PC-3 (cell line): ENCODE measurements at regions not wholly inside any gene's neighbourhood (a gene's known extent, or its start where the extent isn't known, plus 50 kb on each side); places are given as distances from the start of the nearest gene placed in this dataset.
"Not testable (repeated sequence)": the region's sequence is repeated elsewhere in the genome, so short reads cannot be mapped to it uniquely, and the experiment has no call there.

Experiments used
- ATAC-seq: fragments of 200-7000 bp; cut with Tn5 transposase; 2 replicates; pipeline ENCODE4 v1.9.1; 2020; ENCODE audit warnings: mild to moderate bottlenecking, moderate library complexity
- BruUV-seq: library from RNA; stranded (reverse); fragments of 400-500 nt; replicated peaks from 2 replicates; lab custom pipeline; 2021; lab: Mats Ljungman, UMichigan
- CTCF ChIA-PET: fragments of 300-600 bp; sonication (Branson Sonifier 250); formaldehyde crosslinking; loops from one replicate; lab custom pipeline; 2022; ENCODE audit warnings: antibody characterized with exemption; lab: Charles Lee
- POLR2A ChIA-PET: fragments of 300-600 bp; sonication (Branson Sonifier 250); formaldehyde crosslinking; loops from one replicate; lab custom pipeline; 2022; ENCODE audit warnings: antibody characterized with exemption; ENCODE audit not compliant: unreplicated experiment; lab: Charles Lee
- DNase-seq: peaks from one replicate; pipeline ENCODE4 v3.0.0-alpha.2; 2015
- H2AFZ ChIP-seq: fragments of 300-600 bp; sonication (generic); 2 replicates; pipeline ENCODE4 v1.6.0; 2016; ENCODE audit warnings: antibody characterized with exemption, low read length
- H3F3A ChIP-seq: fragments of 300-600 bp; sonication (generic); one replicate; pipeline ENCODE4 v1.6.0; 2017; ENCODE audit warnings: antibody characterized with exemption, low read length, control low read depth, mild to moderate bottlenecking; ENCODE audit not compliant: unreplicated experiment
- H3K27ac ChIP-seq: fragments of 300-600 bp; sonication (generic); 2 replicates; pipeline ENCODE4 v1.5.1; 2016; ENCODE audit warnings: mild to moderate bottlenecking, low read length
- H3K27me3 ChIP-seq: fragments of 300-600 bp; sonication (generic); 2 replicates; pipeline ENCODE4 v1.6.1; 2016; ENCODE audit warnings: low read length, mixed read lengths
- H3K36me3 ChIP-seq: fragments of 300-600 bp; sonication (generic); 2 replicates; pipeline ENCODE4 v1.6.1; 2016; ENCODE audit warnings: low read depth, mixed run types, low read length, mixed read lengths
- H3K4me1 ChIP-seq: fragments of 300-600 bp; sonication (generic); 2 replicates; pipeline ENCODE4 v1.5.1; 2016; ENCODE audit warnings: low read length; ENCODE audit not compliant: insufficient read depth
- H3K4me2 ChIP-seq: fragments of 300-600 bp; sonication (generic); 2 replicates; pipeline ENCODE4 v1.6.0; 2016; ENCODE audit warnings: low read length
- H3K4me3 ChIP-seq: fragments of 300-600 bp; sonication (generic); 2 replicates; pipeline ENCODE4 v1.5.1; 2016; ENCODE audit warnings: mild to moderate bottlenecking, low read length, mixed read lengths
- H3K79me2 ChIP-seq: fragments of 300-600 bp; sonication (generic); 2 replicates; pipeline ENCODE4 v1.6.1; 2017; ENCODE audit warnings: low read length, mixed read lengths
- H3K9ac ChIP-seq: fragments of 300-600 bp; sonication (generic); 2 replicates; pipeline ENCODE4 v1.6.0; 2016; ENCODE audit warnings: mild to moderate bottlenecking, low read length
- H3K9me2 ChIP-seq: fragments of 300-600 bp; sonication (generic); replicated peaks from 2 replicates; pipeline ENCODE4 v1.6.1; 2016; ENCODE audit warnings: mixed run types, low read length, mixed read lengths
- H3K9me3 ChIP-seq: fragments of 300-600 bp; sonication (generic); 2 replicates; pipeline ENCODE4 v1.6.1; 2016; ENCODE audit warnings: low read length, mixed read lengths
- H4K20me1 ChIP-seq: fragments of 300-600 bp; sonication (generic); 2 replicates; pipeline ENCODE4 v1.6.1; 2016; ENCODE audit warnings: low read length, mixed read lengths
- EZH2 ChIP-seq: fragments of 300-600 bp; sonication (generic); IDR thresholded peaks from one replicate; pipeline ENCODE4 v1.6.1; 2017; ENCODE audit warnings: antibody characterized with exemption, mild to moderate bottlenecking, low read length; ENCODE audit not compliant: unreplicated experiment
- EZH2phosphoT487 ChIP-seq: fragments of 300-600 bp; sonication (generic); IDR thresholded peaks from 2 replicates; pipeline ENCODE4 v1.6.1; 2018; ENCODE audit warnings: mild to moderate bottlenecking, antibody characterized with exemption, low read length, borderline replicate concordance
- intact Hi-C: fragments of 100-400 bp; cut with micrococcal nuclease; formaldehyde crosslinking; loops from 2 replicates; pipeline ENCODE4 v1.9.0; 2023
- TF ChIP-seq, protein P1 (sequence below): fragments of 300-600 bp; sonication (generic); conservative IDR thresholded peaks from 2 replicates; pipeline ENCODE4 v1.5.1; 2017; ENCODE audit warnings: antibody characterized with exemption, low read depth, mild to moderate bottlenecking, low read length

DNA sequence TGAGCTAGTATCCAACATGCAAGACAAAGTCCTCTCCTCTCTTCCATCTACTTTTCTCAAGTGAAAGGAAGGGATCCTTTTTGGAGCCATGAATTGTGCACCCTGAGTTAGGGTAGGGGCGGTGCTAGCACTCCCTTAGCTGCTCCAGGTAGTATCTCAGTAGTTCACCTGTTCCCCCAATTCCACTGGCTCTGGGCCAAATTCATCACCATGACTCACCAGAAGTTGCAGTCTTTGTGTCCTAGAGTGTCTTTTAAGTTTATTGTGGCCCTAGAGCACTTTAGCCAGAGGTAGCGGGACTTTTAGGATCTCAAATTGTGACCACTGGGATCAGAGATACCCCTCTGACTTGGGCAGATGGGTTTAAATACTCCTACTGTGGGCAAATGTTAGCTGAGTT is 398.6 kb upstream of the ANO5 start:
- Histone ChIP-seq H3K9me3 (peaks cover 11% of the 10 kb centered on the region; the same call in 1 of the 2 replicates), H4K20me1 (no peaks in the 10 kb centered on the region), H3K4me2 (no peak overlapping the region), H3K79me2 (no peaks in the 10 kb centered on the region), H3K4me3 (no peak overlapping the region), H3F3A (no peaks in the 10 kb centered on the region), H3K27ac (no peak overlapping the region), H3K9ac (no peak overlapping the region), H2AFZ (no peak overlapping the region), H3K4me1 (no peaks in the 10 kb centered on the region), H3K9me2 (no peaks in the 10 kb centered on the region), H3K27me3 (no peaks in the 10 kb centered on the region), H3K36me3 (no peaks in the 10 kb centered on the region)
- TF ChIP-seq EZH2phosphoT487, result no peak
- TF ChIP-seq EZH2, result no peak
- TF ChIP-seq, protein P1, sequence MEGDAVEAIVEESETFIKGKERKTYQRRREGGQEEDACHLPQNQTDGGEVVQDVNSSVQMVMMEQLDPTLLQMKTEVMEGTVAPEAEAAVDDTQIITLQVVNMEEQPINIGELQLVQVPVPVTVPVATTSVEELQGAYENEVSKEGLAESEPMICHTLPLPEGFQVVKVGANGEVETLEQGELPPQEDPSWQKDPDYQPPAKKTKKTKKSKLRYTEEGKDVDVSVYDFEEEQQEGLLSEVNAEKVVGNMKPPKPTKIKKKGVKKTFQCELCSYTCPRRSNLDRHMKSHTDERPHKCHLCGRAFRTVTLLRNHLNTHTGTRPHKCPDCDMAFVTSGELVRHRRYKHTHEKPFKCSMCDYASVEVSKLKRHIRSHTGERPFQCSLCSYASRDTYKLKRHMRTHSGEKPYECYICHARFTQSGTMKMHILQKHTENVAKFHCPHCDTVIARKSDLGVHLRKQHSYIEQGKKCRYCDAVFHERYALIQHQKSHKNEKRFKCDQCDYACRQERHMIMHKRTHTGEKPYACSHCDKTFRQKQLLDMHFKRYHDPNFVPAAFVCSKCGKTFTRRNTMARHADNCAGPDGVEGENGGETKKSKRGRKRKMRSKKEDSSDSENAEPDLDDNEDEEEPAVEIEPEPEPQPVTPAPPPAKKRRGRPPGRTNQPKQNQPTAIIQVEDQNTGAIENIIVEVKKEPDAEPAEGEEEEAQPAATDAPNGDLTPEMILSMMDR, result no peak
- no TSS peak for BruUV-seq
- ATAC-seq (no peak), DNase-seq (peak; percentile 6)
- ChIA-PET POLR2A (no interaction called here), CTCF (no interaction called here)
- intact Hi-C loops, result no loop called here

DNA sequence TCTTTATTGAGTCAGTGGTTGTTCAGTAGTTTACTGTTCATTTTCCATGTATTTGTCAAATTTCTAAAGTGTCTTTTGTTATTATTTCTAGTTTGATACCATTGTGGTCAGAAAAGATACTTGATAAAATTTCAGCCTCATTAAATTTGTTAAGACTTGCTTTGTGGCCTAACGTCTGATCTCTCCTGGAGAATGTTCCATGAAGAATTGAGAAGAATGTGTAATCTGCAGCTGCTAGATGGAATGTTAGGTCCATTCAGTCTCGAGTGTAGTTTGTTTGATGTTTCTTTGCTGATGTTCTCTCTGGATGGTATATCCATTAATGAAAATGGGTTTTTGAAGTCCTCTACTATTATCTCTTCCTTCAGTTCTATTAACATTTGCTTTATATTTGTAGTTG is 394.7 kb upstream of the ANO5 start:
- Histone ChIP-seq H3K36me3 (no peaks in the 10 kb centered on the region), H3K4me3 (no peak overlapping the region), H3K9ac (no peak overlapping the region), H4K20me1 (no peaks in the 10 kb centered on the region), H3K4me2 (no peak overlapping the region), H3K79me2 (no peaks in the 10 kb centered on the region), H3F3A (no peaks in the 10 kb centered on the region), H3K9me3 (peaks cover 11% of the 10 kb centered on the region; the same call in 1 of the 2 replicates), H3K27me3 (no peaks in the 10 kb centered on the region), H2AFZ (no peak overlapping the region), H3K9me2 (no peaks in the 10 kb centered on the region), H3K4me1 (no peaks in the 10 kb centered on the region), H3K27ac (no peak overlapping the region)
- ChIA-PET POLR2A (no interaction called here), CTCF (no interaction called here)
- BruUV-seq, result no TSS peak
- no peak for ATAC-seq
- no peak for DNase-seq
- intact Hi-C loops, result no loop called here
- TF ChIP-seq EZH2 (no peak), EZH2phosphoT487 (no peak)
- TF ChIP-seq, protein P1, result no peak

DNA sequence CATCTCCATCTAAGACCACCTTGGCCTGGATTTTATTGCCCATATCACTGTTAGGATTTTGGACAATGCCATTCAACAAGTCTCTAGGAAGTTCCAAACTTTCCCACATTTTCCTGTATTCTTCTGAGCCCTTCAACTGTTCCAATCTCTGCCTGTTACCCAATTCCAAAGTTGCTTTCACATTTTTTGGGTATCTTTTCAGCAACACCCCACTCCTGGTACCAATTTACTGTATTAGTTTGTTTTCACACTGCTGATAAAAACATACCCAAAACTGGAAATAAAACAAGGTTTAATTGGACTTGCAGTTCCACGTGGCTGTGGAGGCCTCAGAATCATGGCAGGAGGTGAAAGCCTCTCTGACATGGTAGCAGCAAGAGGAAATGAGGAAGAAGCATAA is 388.4 kb upstream of the ANO5 start:
- H3K9me3 ChIP-seq, H3K4me3 ChIP-seq, H2AFZ ChIP-seq, DNase-seq, H3K36me3 ChIP-seq, H3K27me3 ChIP-seq, POLR2A ChIA-PET, CTCF ChIA-PET, ATAC-seq, H3K4me2 ChIP-seq, H3K27ac ChIP-seq, H3K9ac ChIP-seq, H3K4me1 ChIP-seq, H3K79me2 ChIP-seq, H4K20me1 ChIP-seq, BruUV-seq, intact Hi-C loops, H3K9me2 ChIP-seq, H3F3A ChIP-seq: not testable (repeated sequence)
